Memory B cell (primary cell): ENCODE measurements at regions not wholly inside any gene's neighbourhood (a gene's known extent, or its start where the extent isn't known, plus 50 kb on each side); places are given as distances from the start of the nearest gene placed in this dataset.
A peak's percentile ranks its signal among the peaks of the same experiment; 100 is the strongest.

Source experiments
- ATAC-seq: fragments of 150-1000 bp; cut with Tn5 transposase; 2 replicates; pipeline ENCODE4 v1.10.0; 2021; ENCODE audit warnings: low read depth, mild to moderate bottlenecking, moderate library complexity
- DNase-seq, 2 donors: peaks; one replicate each; pipeline ENCODE4 v3.0.0; 2022; ENCODE audit warnings: low spot score in 2 of 2
- H3K27ac Mint-ChIP-seq: one replicate; pipeline ENCODE4 v1.8.0; 2022; ENCODE audit warnings: mild to moderate bottlenecking, moderate library complexity, mixed read lengths
- H3K27me3 Mint-ChIP-seq: one replicate; pipeline ENCODE4 v1.8.0; 2022; ENCODE audit warnings: mixed read lengths
- H3K36me3 Mint-ChIP-seq: one replicate; pipeline ENCODE4 v1.8.0; 2022; ENCODE audit warnings: mild to moderate bottlenecking, mixed read lengths
- H3K4me1 Mint-ChIP-seq: one replicate; pipeline ENCODE4 v1.8.0; 2022; ENCODE audit warnings: mixed read lengths
- H3K4me3 Mint-ChIP-seq: one replicate; pipeline ENCODE4 v1.8.0; 2022; ENCODE audit warnings: mild to moderate bottlenecking, moderate library complexity, mixed read lengths
- H3K9me3 Mint-ChIP-seq: one replicate; pipeline ENCODE4 v1.8.0; 2022; ENCODE audit warnings: mixed read lengths

- H3K27me3 Mint-ChIP-seq, result peaks cover 2% of the 10 kb centered on the region
- peaks cover 10% of the 10 kb centered on the region for H3K9me3 Mint-ChIP-seq
- H3K36me3 Mint-ChIP-seq, result peaks cover 4% of the 10 kb centered on the region
- H3K4me1 Mint-ChIP-seq, result no peaks in the 10 kb centered on the region
- H3K4me3 Mint-ChIP-seq, result no peak overlapping the region
- DNase-seq, result no peak
- ATAC-seq, result no peak
- no peak overlapping the region for H3K27ac Mint-ChIP-seq
Measured at GRCh38 chr15:25955628-25956027, 92.5 kb upstream of the ATP10A start.

GRCh38 chr15:25954398-25954797, 91.3 kb upstream of the ATP10A start:
- ATAC-seq, result no peak

GRCh38 chr15:25950014-25950413, 86.9 kb upstream of the ATP10A start:
- H3K9me3 Mint-ChIP-seq, result peaks cover 12% of the 10 kb centered on the region
- H3K36me3 Mint-ChIP-seq, result peaks cover 4% of the 10 kb centered on the region
- H3K27ac Mint-ChIP-seq, result no peak overlapping the region
- H3K27me3 Mint-ChIP-seq, result no peaks in the 10 kb centered on the region
- ATAC-seq, result no peak
- H3K4me3 Mint-ChIP-seq, result no peak overlapping the region
- peaks cover 3% of the 10 kb centered on the region for H3K4me1 Mint-ChIP-seq
- no peak for DNase-seq

More at GRCh38 chr15:25954398-25954797, 91.3 kb upstream of the ATP10A start:
- no peak for DNase-seq
- Mint-ChIP-seq H3K27me3 (no peaks in the 10 kb centered on the region), H3K36me3 (peaks cover 4% of the 10 kb centered on the region), H3K27ac (no peak overlapping the region), H3K4me3 (no peak overlapping the region), H3K9me3 (peaks cover 10% of the 10 kb centered on the region), H3K4me1 (no peaks in the 10 kb centered on the region)

- H3K4me3 Mint-ChIP-seq, result no peak overlapping the region
- no peak overlapping the region for H3K27ac Mint-ChIP-seq
- peaks cover 5% of the 10 kb centered on the region for H3K9me3 Mint-ChIP-seq
- H3K4me1 Mint-ChIP-seq, result peaks cover 3% of the 10 kb centered on the region
- ATAC-seq (no peak), DNase-seq (no peak)
- H3K27me3 Mint-ChIP-seq, result no peaks in the 10 kb centered on the region
- H3K36me3 Mint-ChIP-seq, result peaks cover 3% of the 10 kb centered on the region
Measured at GRCh38 chr15:25947323-25948314, 84.5 kb upstream of the ATP10A start.

- H3K4me1 Mint-ChIP-seq, result peaks cover 3% of the 10 kb centered on the region
- DNase-seq (no peak), ATAC-seq (no peak)
- H3K27me3 Mint-ChIP-seq, result no peaks in the 10 kb centered on the region
- no peak overlapping the region for H3K4me3 Mint-ChIP-seq
- H3K9me3 Mint-ChIP-seq, result peaks cover 3% of the 10 kb centered on the region
- peaks cover 1% of the 10 kb centered on the region for H3K36me3 Mint-ChIP-seq
- no peak overlapping the region for H3K27ac Mint-ChIP-seq
Measured at GRCh38 chr15:25946241-25946805, 83.2 kb upstream of the ATP10A start.

GRCh38 chr15:25944386-25944785, 81.3 kb upstream of the ATP10A start:
- no peak overlapping the region for H3K27ac Mint-ChIP-seq
- no peak for ATAC-seq
- H3K4me3 Mint-ChIP-seq, result no peak overlapping the region
- H3K27me3 Mint-ChIP-seq, result no peaks in the 10 kb centered on the region
- no peak for DNase-seq
- peaks cover 10% of the 10 kb centered on the region for H3K4me1 Mint-ChIP-seq
- H3K9me3 Mint-ChIP-seq, result peaks cover 3% of the 10 kb centered on the region
- peaks cover 1% of the 10 kb centered on the region for H3K36me3 Mint-ChIP-seq

GRCh38 chr15:25943831-25944230, 80.7 kb upstream of the ATP10A start:
- no peak overlapping the region for H3K27ac Mint-ChIP-seq
- H3K36me3 Mint-ChIP-seq, result peaks cover 1% of the 10 kb centered on the region
- no peaks in the 10 kb centered on the region for H3K9me3 Mint-ChIP-seq
- ATAC-seq (no peak), DNase-seq (no peak)
- H3K4me3 Mint-ChIP-seq, result no peak overlapping the region
- no peaks in the 10 kb centered on the region for H3K27me3 Mint-ChIP-seq
- H3K4me1 Mint-ChIP-seq, result peaks cover 14% of the 10 kb centered on the region

GRCh38 chr15:25939122-25939521, 76.0 kb upstream of the ATP10A start:
- H3K27ac Mint-ChIP-seq, result no peak overlapping the region

GRCh38 chr15:25937796-25938195, 74.7 kb upstream of the ATP10A start:
- H3K9me3 Mint-ChIP-seq, result no peaks in the 10 kb centered on the region
- no peak overlapping the region for H3K27ac Mint-ChIP-seq
- H3K36me3 Mint-ChIP-seq, result no peaks in the 10 kb centered on the region
- ATAC-seq, result no peak
- no peak for DNase-seq
- H3K27me3 Mint-ChIP-seq, result peaks cover 7% of the 10 kb centered on the region
- peaks cover 17% of the 10 kb centered on the region for H3K4me1 Mint-ChIP-seq
- no peak overlapping the region for H3K4me3 Mint-ChIP-seq

More at GRCh38 chr15:25939122-25939521, 76.0 kb upstream of the ATP10A start:
- no peaks in the 10 kb centered on the region for H3K36me3 Mint-ChIP-seq
- ATAC-seq, result peak; percentile 93
- DNase-seq, result peak; percentile 25 to 30
- H3K9me3 Mint-ChIP-seq, result no peaks in the 10 kb centered on the region
- H3K4me1 Mint-ChIP-seq, result peaks cover 12% of the 10 kb centered on the region
- no peaks in the 10 kb centered on the region for H3K27me3 Mint-ChIP-seq
- peak overlapping the region; percentile 39 for H3K4me3 Mint-ChIP-seq

- no peaks in the 10 kb centered on the region for H3K36me3 Mint-ChIP-seq
- H3K4me3 Mint-ChIP-seq, result no peak overlapping the region
- no peak overlapping the region for H3K27ac Mint-ChIP-seq
- H3K4me1 Mint-ChIP-seq, result peaks cover 17% of the 10 kb centered on the region
- H3K27me3 Mint-ChIP-seq, result peaks cover 7% of the 10 kb centered on the region
- DNase-seq, result no peak
- H3K9me3 Mint-ChIP-seq, result no peaks in the 10 kb centered on the region
- ATAC-seq, result no peak
Measured at GRCh38 chr15:25936004-25936403, 72.9 kb upstream of the ATP10A start.

GRCh38 chr15:25933456-25934158, 70.5 kb upstream of the ATP10A start:
- peak overlapping the region; percentile 80 for H3K4me3 Mint-ChIP-seq
- peaks cover 6% of the 10 kb centered on the region for H3K36me3 Mint-ChIP-seq
- peaks cover 6% of the 10 kb centered on the region for H3K4me1 Mint-ChIP-seq
- peaks cover 6% of the 10 kb centered on the region for H3K9me3 Mint-ChIP-seq
- DNase-seq (peak; percentile 18 to 27), ATAC-seq (peak; percentile 85)
- H3K27me3 Mint-ChIP-seq, result peaks cover 10% of the 10 kb centered on the region
- H3K27ac Mint-ChIP-seq, result no peak overlapping the region

- DNase-seq (no peak), ATAC-seq (no peak)
- Mint-ChIP-seq H3K27me3 (peaks cover 10% of the 10 kb centered on the region), H3K36me3 (peaks cover 6% of the 10 kb centered on the region), H3K4me3 (no peak overlapping the region), H3K9me3 (peaks cover 6% of the 10 kb centered on the region), H3K27ac (no peak overlapping the region), H3K4me1 (peaks cover 6% of the 10 kb centered on the region)
Measured at GRCh38 chr15:25932696-25933095, 69.6 kb upstream of the ATP10A start.

- Mint-ChIP-seq H3K27me3 (peaks cover 10% of the 10 kb centered on the region), H3K9me3 (peaks cover 6% of the 10 kb centered on the region), H3K36me3 (peaks cover 6% of the 10 kb centered on the region), H3K4me1 (peaks cover 6% of the 10 kb centered on the region), H3K27ac (no peak overlapping the region), H3K4me3 (no peak overlapping the region)
- DNase-seq (no peak), ATAC-seq (no peak)
Measured at GRCh38 chr15:25931851-25932250, 68.7 kb upstream of the ATP10A start.

GRCh38 chr15:25930931-25931330, 67.8 kb upstream of the ATP10A start:
- DNase-seq, result no peak
- no peak for ATAC-seq
- peaks cover 10% of the 10 kb centered on the region for H3K27me3 Mint-ChIP-seq
- H3K4me1 Mint-ChIP-seq, result peaks cover 6% of the 10 kb centered on the region
- peaks cover 6% of the 10 kb centered on the region for H3K36me3 Mint-ChIP-seq
- peaks cover 6% of the 10 kb centered on the region for H3K9me3 Mint-ChIP-seq
- H3K27ac Mint-ChIP-seq, result no peak overlapping the region
- H3K4me3 Mint-ChIP-seq, result no peak overlapping the region
